Naive thymus-derived CD4-positive, alpha-beta T cell (primary cell): ENCODE measurements at regions not wholly inside any gene's neighbourhood (a gene's known extent, or its start where the extent isn't known, plus 50 kb on each side); places are given as distances from the start of the nearest gene placed in this dataset.
A peak's percentile ranks its signal among the peaks of the same experiment; 100 is the strongest.

Experiments
- ATAC-seq: fragments of 150-1000 bp; cut with Tn5 transposase; 2 replicates; pipeline ENCODE4 v1.10.0; 2021; ENCODE audit warnings: mild to moderate bottlenecking, moderate library complexity
- CTCF ChIA-PET: fragments of 350-600 bp; sonication (Branson Sonifier 250); formaldehyde crosslinking; loops from one replicate; lab custom pipeline; 2021; ENCODE audit warnings: antibody characterized with exemption; lab: Charles Lee
- POLR2A ChIA-PET: fragments of 350-600 bp; sonication (Branson Sonifier 250); formaldehyde crosslinking; loops from one replicate; lab custom pipeline; 2021; ENCODE audit warnings: antibody characterized with exemption, inconsistent platforms; lab: Charles Lee
- DNase-seq, 9 donors: peaks; one replicate each; pipeline versions ENCODE4 v3.0.0 to v3.0.0-alpha.2; 2020 to 2022; ENCODE audit warnings: mixed read lengths in 1 of 9
- H3K27ac ChIP-seq: one replicate; pipeline ENCODE4 v1.7.0; 2013; ENCODE audit warnings: mild to moderate bottlenecking, low read depth, low read length, moderate library complexity
- H3K27me3 ChIP-seq, 2 donors: one replicate each; pipeline ENCODE4 v1.7.0; 2013; ENCODE audit warnings: low read length in 2 of 2, mild to moderate bottlenecking in 2 of 2, moderate library complexity in 2 of 2; ENCODE audit not compliant: control insufficient read depth in 2 of 2, insufficient read depth in 2 of 2
- H3K36me3 ChIP-seq, 3 experiments: 1 replicate in 2 of 3; 2 replicates in 1 of 3; pipeline ENCODE4 v1.7.0; 2013; ENCODE audit warnings: low read length in 3 of 3, mild to moderate bottlenecking in 3 of 3, moderate library complexity in 1 of 3; ENCODE audit not compliant: insufficient read depth in 3 of 3, control insufficient read depth in 2 of 3
- H3K4me1 ChIP-seq, 2 donors: one replicate each; pipeline ENCODE4 v1.7.0; 2013; ENCODE audit warnings: low read length in 2 of 2, mild to moderate bottlenecking in 2 of 2, moderate library complexity in 1 of 2; ENCODE audit not compliant: control insufficient read depth in 2 of 2, insufficient read depth in 2 of 2
- H3K4me3 ChIP-seq: 2 replicates; pipeline ENCODE4 v1.7.0; 2013; ENCODE audit warnings: mild to moderate bottlenecking, low read length
- H3K9me3 ChIP-seq, 3 experiments: 1 replicate in 2 of 3; 2 replicates in 1 of 3; pipeline ENCODE4 v1.7.0; 2013; ENCODE audit warnings: low read length in 3 of 3; ENCODE audit not compliant: control insufficient read depth in 2 of 3
- H3K27ac Mint-ChIP-seq, 9 donors: one replicate each; pipeline ENCODE4 v1.8.0; 2020 to 2022; ENCODE audit warnings: mixed read lengths in 9 of 9, mild to moderate bottlenecking in 8 of 9, moderate library complexity in 5 of 9, inconsistent platforms in 2 of 9
- H3K27me3 Mint-ChIP-seq, 5 donors: one replicate each; pipeline ENCODE4 v1.8.0; 2021 to 2022; ENCODE audit warnings: mixed read lengths in 5 of 5, mild to moderate bottlenecking in 1 of 5
- H3K36me3 Mint-ChIP-seq, 5 donors: one replicate each; pipeline ENCODE4 v1.8.0; 2020 to 2022; ENCODE audit warnings: mixed read lengths in 5 of 5, mild to moderate bottlenecking in 3 of 5, inconsistent platforms in 1 of 5
- H3K4me1 Mint-ChIP-seq, 7 donors: one replicate each; pipeline ENCODE4 v1.8.0; 2020 to 2022; ENCODE audit warnings: mixed read lengths in 7 of 7, mild to moderate bottlenecking in 3 of 7, inconsistent platforms in 1 of 7
- H3K4me3 Mint-ChIP-seq, 10 donors: one replicate each; pipeline ENCODE4 v1.8.0; 2020 to 2022; ENCODE audit warnings: mild to moderate bottlenecking in 10 of 10, mixed read lengths in 10 of 10, moderate library complexity in 6 of 10, inconsistent platforms in 2 of 10
- H3K9me3 Mint-ChIP-seq, 11 donors: one replicate each; pipeline ENCODE4 v1.8.0; 2020 to 2022; ENCODE audit warnings: mixed read lengths in 11 of 11, mild to moderate bottlenecking in 4 of 11, inconsistent platforms in 1 of 11, moderate library complexity in 1 of 11
- intact Hi-C, 2 donors: fragments of 100-400 bp; cut with micrococcal nuclease; formaldehyde crosslinking; loops; one replicate each; pipeline ENCODE4 v1.15.1; 2023

GRCh38 chr3:144775551-144775950, 803.9 kb downstream of the DIPK2A start:
- Mint-ChIP-seq H3K27me3 (no peaks in the 10 kb centered on the region), H3K4me1 (no peaks in the 10 kb centered on the region), H3K36me3 (no peaks in the 10 kb centered on the region), H3K4me3 (no peak overlapping the region), H3K27ac (no peak overlapping the region), H3K9me3 (peaks cover 0 to under 1% (median 0%) of the 10 kb centered on the region in 11 donors)
- ChIA-PET POLR2A (no interaction called here), CTCF (no interaction called here)
- H3K36me3 ChIP-seq = no peaks in the 10 kb centered on the region
- H3K4me3 ChIP-seq = no peak overlapping the region
- no peaks in the 10 kb centered on the region for H3K27me3 ChIP-seq
- no peaks in the 10 kb centered on the region for H3K4me1 ChIP-seq
- ATAC-seq (no peak), DNase-seq (no peak)
- H3K9me3 ChIP-seq = no peaks in the 10 kb centered on the region
- H3K27ac ChIP-seq = no peak overlapping the region
- intact Hi-C loops = loop anchor here in 1 of 2 donors (10.0 kb wide), 1 partner anchor 801 kb away; the partner anchor contains the start of gene DIPK2A

GRCh38 chr3:144777906-144778305, 806.3 kb downstream of the DIPK2A start:
- Histone ChIP-seq H3K36me3 (no peaks in the 10 kb centered on the region), H3K4me1 (no peaks in the 10 kb centered on the region), H3K27me3 (no peaks in the 10 kb centered on the region), H3K9me3 (no peaks in the 10 kb centered on the region), H3K4me3 (no peak overlapping the region), H3K27ac (no peak overlapping the region)
- H3K4me1 Mint-ChIP-seq = no peaks in the 10 kb centered on the region
- no peak overlapping the region for H3K27ac Mint-ChIP-seq
- no peaks in the 10 kb centered on the region for H3K36me3 Mint-ChIP-seq
- no peak for ATAC-seq
- H3K4me3 Mint-ChIP-seq = no peak overlapping the region
- CTCF ChIA-PET = no interaction called here
- DNase-seq = no peak
- H3K27me3 Mint-ChIP-seq = no peaks in the 10 kb centered on the region
- H3K9me3 Mint-ChIP-seq = peaks cover 0 to 2% (median 0%) of the 10 kb centered on the region in 11 donors
- intact Hi-C loops = loop anchor here in 1 of 2 donors (10.0 kb wide), 1 partner anchor 803 kb away; the partner anchor contains the start of gene DIPK2A
- POLR2A ChIA-PET = no interaction called here

GRCh38 chr3:144791034-144791433, 819.4 kb downstream of the DIPK2A start:
- H3K4me1 Mint-ChIP-seq = no peaks in the 10 kb centered on the region
- intact Hi-C loops = no loop called here
- no peak overlapping the region for H3K27ac ChIP-seq
- ChIA-PET POLR2A (no interaction called here), CTCF (no interaction called here)
- no peaks in the 10 kb centered on the region for H3K4me1 ChIP-seq
- no peaks in the 10 kb centered on the region for H3K27me3 ChIP-seq
- no peak overlapping the region for H3K4me3 ChIP-seq
- H3K36me3 ChIP-seq = no peaks in the 10 kb centered on the region
- H3K9me3 Mint-ChIP-seq = peaks cover 0 to 5% (median 2%) of the 10 kb centered on the region in 11 donors
- no peaks in the 10 kb centered on the region for H3K9me3 ChIP-seq
- ATAC-seq (no peak), DNase-seq (peak in 1 of 9 donors; percentile 8)
- no peaks in the 10 kb centered on the region for H3K36me3 Mint-ChIP-seq
- no peak overlapping the region for H3K27ac Mint-ChIP-seq
- no peaks in the 10 kb centered on the region for H3K27me3 Mint-ChIP-seq
- no peak overlapping the region for H3K4me3 Mint-ChIP-seq

- no peaks in the 10 kb centered on the region for H3K36me3 Mint-ChIP-seq
- H3K27ac Mint-ChIP-seq = no peak overlapping the region
- no peaks in the 10 kb centered on the region for H3K4me1 ChIP-seq
- no peaks in the 10 kb centered on the region for H3K9me3 ChIP-seq
- no peak overlapping the region for H3K27ac ChIP-seq
- H3K9me3 Mint-ChIP-seq = peaks cover 0 to 10% (median 0%) of the 10 kb centered on the region in 11 donors
- intact Hi-C loops = no loop called here
- POLR2A ChIA-PET = no interaction called here
- no peaks in the 10 kb centered on the region for H3K4me1 Mint-ChIP-seq
- no peak overlapping the region for H3K4me3 ChIP-seq
- ATAC-seq (no peak), DNase-seq (no peak)
- no peaks in the 10 kb centered on the region for H3K36me3 ChIP-seq
- CTCF ChIA-PET = no interaction called here
- no peaks in the 10 kb centered on the region for H3K27me3 ChIP-seq
- no peaks in the 10 kb centered on the region for H3K27me3 Mint-ChIP-seq
- H3K4me3 Mint-ChIP-seq = no peak overlapping the region
Measured at GRCh38 chr3:144801890-144802289, 830.3 kb downstream of the DIPK2A start.

- Mint-ChIP-seq H3K27me3 (no peaks in the 10 kb centered on the region), H3K4me3 (no peak overlapping the region)
- POLR2A ChIA-PET = no interaction called here
Measured at GRCh38 chr3:144809380-144809779, 837.8 kb downstream of the DIPK2A start.

GRCh38 chr3:144810160-144810559, 838.5 kb downstream of the DIPK2A start:
- ChIA-PET POLR2A (no interaction called here), CTCF (no interaction called here)
- Histone ChIP-seq H3K27ac (no peak overlapping the region), H3K4me3 (no peak overlapping the region), H3K4me1 (no peaks in the 10 kb centered on the region), H3K36me3 (no peaks in the 10 kb centered on the region), H3K9me3 (no peaks in the 10 kb centered on the region), H3K27me3 (no peaks in the 10 kb centered on the region)
- intact Hi-C loops = no loop called here
- Mint-ChIP-seq H3K9me3 (peaks cover 0 to 11% (median 0%) of the 10 kb centered on the region in 11 donors), H3K27me3 (no peaks in the 10 kb centered on the region), H3K4me3 (no peak overlapping the region), H3K36me3 (no peaks in the 10 kb centered on the region), H3K27ac (no peak overlapping the region), H3K4me1 (no peaks in the 10 kb centered on the region)
- no peak for DNase-seq
- no peak for ATAC-seq

More at GRCh38 chr3:144809380-144809779, 837.8 kb downstream of the DIPK2A start:
- DNase-seq (no peak), ATAC-seq (no peak)
- Mint-ChIP-seq H3K36me3 (no peaks in the 10 kb centered on the region), H3K27ac (no peak overlapping the region), H3K9me3 (peaks cover 0 to 9% (median 0%) of the 10 kb centered on the region in 11 donors), H3K4me1 (no peaks in the 10 kb centered on the region)
- no peaks in the 10 kb centered on the region for H3K4me1 ChIP-seq
- no peak overlapping the region for H3K27ac ChIP-seq
- H3K4me3 ChIP-seq = no peak overlapping the region
- H3K27me3 ChIP-seq = no peaks in the 10 kb centered on the region
- CTCF ChIA-PET = no interaction called here
- intact Hi-C loops = no loop called here
- no peaks in the 10 kb centered on the region for H3K36me3 ChIP-seq
- H3K9me3 ChIP-seq = no peaks in the 10 kb centered on the region

GRCh38 chr3:144815655-144816054, 844.0 kb downstream of the DIPK2A start:
- Mint-ChIP-seq H3K4me3 (no peak overlapping the region), H3K27me3 (no peaks in the 10 kb centered on the region), H3K9me3 (peaks cover 0 to 6% (median 0%) of the 10 kb centered on the region in 11 donors), H3K27ac (no peak overlapping the region), H3K4me1 (peaks cover 0 to 1% (median 0%) of the 10 kb centered on the region in 7 donors), H3K36me3 (no peaks in the 10 kb centered on the region)
- ChIA-PET CTCF (no interaction called here), POLR2A (no interaction called here)
- Histone ChIP-seq H3K27me3 (no peaks in the 10 kb centered on the region), H3K27ac (no peak overlapping the region), H3K4me1 (no peaks in the 10 kb centered on the region), H3K4me3 (no peak overlapping the region), H3K36me3 (no peaks in the 10 kb centered on the region), H3K9me3 (no peaks in the 10 kb centered on the region)
- ATAC-seq (no peak), DNase-seq (no peak)
- intact Hi-C loops = no loop called here
